GM12873 (cell line): ENCODE measurements at regions not wholly inside any gene's neighbourhood (a gene's known extent, or its start where the extent isn't known, plus 50 kb on each side); places are given as distances from the start of the nearest gene placed in this dataset.

Source experiments
- TF ChIP-seq, protein P1 (sequence below): IDR thresholded peaks from 2 replicates; pipeline ENCODE4 v1.5.1; 2012; ENCODE audit warnings: low read depth, mild to moderate bottlenecking, moderate library complexity, low read length, control low read depth; ENCODE audit not compliant: insufficient read depth; ENCODE audit errors: missing control alignments

DNA sequence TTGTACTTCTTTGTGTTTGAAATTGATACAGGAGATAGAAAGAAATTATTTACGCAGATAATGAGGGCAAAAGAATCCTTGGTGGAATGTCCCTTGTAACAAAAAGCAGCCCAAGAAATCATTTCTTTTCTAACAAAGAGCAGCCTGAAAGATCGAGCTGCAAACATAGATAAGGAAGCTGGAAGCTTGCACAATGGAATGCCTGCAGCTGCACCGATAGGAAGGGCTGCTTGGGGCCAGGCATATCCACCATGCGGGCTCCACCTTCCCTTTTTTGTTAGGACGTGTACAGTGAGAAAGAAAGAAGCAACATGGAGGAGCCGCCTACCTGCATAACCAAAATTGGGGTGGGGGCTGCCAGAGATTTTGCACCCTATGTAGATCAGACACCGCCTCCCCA, 568.7 kb downstream of the METTL4 start:
- TF ChIP-seq, protein P1, sequence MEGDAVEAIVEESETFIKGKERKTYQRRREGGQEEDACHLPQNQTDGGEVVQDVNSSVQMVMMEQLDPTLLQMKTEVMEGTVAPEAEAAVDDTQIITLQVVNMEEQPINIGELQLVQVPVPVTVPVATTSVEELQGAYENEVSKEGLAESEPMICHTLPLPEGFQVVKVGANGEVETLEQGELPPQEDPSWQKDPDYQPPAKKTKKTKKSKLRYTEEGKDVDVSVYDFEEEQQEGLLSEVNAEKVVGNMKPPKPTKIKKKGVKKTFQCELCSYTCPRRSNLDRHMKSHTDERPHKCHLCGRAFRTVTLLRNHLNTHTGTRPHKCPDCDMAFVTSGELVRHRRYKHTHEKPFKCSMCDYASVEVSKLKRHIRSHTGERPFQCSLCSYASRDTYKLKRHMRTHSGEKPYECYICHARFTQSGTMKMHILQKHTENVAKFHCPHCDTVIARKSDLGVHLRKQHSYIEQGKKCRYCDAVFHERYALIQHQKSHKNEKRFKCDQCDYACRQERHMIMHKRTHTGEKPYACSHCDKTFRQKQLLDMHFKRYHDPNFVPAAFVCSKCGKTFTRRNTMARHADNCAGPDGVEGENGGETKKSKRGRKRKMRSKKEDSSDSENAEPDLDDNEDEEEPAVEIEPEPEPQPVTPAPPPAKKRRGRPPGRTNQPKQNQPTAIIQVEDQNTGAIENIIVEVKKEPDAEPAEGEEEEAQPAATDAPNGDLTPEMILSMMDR, result no peak

DNA sequence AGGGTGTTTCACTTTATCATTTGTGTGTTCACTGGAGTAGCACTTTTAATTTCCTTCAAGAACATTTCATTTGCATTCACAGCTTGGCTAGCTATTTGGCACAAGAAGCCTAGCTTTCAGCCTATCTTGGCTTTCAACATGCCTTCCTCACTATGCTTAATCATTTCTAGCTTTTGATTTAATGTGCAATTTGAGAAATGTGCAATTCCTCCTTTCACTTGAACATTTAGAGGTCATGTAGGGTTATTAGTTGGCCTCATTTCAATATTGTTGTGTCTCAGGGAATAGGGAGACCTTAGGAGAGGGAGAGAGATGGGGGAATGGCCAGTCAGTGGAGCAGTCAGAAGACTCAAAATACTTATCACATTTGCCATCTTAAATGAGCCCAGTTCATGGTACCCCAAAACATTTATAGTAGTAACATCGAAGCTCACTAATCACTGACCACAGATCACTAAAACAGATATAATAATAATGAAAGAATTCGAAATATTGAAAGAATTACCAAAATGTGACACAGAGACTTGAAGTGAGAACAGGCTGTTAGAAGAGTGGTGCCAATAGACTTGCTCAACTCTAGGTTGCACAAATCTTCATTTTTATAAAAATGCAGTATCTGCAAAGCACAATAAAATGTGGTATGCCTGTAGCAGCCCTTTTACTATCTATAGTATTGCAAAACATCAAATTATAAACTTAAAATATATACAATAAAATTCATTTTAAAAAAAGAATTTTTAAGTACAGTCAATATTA, 561.2 kb downstream of the METTL4 start:
- TF ChIP-seq, protein P1, result no peak

DNA sequence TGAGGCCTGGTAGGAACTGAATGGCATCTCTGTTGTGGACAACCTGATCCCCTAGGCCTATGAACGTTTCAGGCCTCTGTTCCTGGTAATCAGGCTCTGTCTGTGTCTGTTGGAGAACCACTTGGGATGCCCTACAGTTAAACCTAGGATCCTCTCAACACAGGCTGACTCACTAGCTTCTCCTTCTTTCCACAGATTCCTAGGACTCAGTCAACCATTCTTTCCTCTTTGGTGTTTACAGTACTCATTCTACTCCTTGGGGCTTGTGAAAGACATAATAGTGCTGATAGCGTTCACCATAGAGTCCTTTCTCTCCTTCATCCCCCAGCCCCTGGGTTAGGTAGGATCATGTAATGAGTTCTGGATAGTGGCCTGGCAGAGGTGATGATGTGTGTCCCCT, 544.3 kb downstream of the METTL4 start:
- TF ChIP-seq, protein P1, result no peak

DNA sequence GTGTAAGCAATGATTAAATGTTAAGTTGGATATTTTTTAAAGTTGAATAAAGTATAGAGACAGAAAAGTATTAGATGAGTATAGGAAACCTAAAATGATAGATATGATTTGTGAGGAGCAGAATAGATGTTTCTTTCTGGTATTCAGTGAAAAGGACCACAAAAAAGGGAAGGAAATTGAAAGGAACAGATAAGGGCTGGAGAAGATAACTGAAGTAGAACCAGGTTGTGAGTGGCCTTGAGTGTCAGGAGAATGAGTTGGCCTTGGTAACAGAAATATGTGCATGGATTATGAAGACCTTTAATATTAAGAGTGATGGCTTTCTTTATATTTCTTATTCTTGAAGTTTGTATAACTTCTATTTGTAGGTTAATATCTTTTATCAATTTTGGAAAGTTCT, 543.5 kb downstream of the METTL4 start:
- TF ChIP-seq, protein P1, result no peak

DNA sequence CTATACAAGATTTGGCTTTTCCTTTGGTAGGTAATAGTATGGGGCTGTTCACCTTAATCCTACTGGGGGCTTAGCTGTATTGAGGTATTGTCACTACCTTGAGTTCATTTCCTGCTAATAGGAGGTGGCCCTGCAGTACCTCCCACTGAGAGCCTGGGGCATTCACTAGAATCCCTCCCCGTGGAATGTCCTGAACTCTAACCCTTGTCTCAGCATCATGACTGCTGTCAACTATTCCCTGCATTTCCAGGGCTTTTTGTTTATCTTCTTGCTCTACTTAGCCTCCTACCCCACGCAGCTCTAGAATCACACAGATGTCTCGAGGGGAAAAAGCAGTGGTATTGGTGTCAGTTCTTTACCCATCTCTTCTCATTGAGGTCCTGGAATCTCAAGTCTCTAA, 542.3 kb downstream of the METTL4 start:
- TF ChIP-seq, protein P1, result no peak

DNA sequence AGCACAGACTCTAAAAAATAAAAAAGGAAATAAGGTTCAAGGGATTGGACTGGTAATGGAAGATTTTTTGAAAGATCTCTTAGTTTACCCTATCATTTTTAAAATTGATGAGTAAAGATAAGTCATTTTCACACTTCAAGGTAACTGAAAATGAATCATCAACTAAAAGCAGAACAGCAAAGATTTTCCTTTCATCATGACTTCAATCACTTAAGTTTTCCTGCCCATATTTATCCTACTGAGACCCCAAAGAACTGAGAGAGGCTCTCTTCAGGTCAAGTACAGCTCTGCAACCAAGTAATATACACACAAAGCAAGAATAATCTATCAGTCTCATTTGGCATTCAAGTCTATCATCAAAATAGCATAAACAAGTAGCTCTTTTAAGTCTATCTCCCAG, 540.7 kb downstream of the METTL4 start:
- TF ChIP-seq, protein P1, result no peak

DNA sequence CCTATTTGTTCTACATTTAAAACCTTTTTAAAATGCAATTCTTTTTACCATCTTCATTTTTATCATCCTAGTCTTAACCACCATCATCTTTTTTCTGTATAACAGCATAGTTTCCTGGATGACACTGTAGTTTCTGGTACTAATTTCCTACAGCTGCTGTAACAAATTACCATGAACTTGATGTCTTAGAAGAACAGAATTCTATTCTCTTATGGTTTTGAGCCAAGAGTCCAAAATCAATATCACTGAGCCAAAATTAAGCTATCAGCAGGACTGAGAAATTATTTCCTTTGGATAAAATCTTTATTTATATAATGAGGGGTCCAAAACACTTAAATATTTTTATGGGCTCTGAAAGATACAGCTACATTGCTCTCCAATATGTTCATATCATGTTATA, 539.3 kb downstream of the METTL4 start:
- TF ChIP-seq, protein P1, result no peak
